Astrocyte (in vitro differentiated cells and primary cell): ENCODE measurements at regions not wholly inside any gene's neighbourhood (a gene's known extent, or its start where the extent isn't known, plus 50 kb on each side); places are given as distances from the start of the nearest gene placed in this dataset.

Experiments used
- CTCF ChIP-seq: IDR thresholded peaks from 2 replicates; pipeline ENCODE4 v1.5.1; 2011; ENCODE audit warnings: low read depth, mild to moderate bottlenecking, inconsistent platforms, low read length, moderate library complexity; ENCODE audit not compliant: insufficient read depth
- EZH2 ChIP-seq: IDR thresholded peaks from 2 replicates; pipeline ENCODE4 v1.6.1; 2012; ENCODE audit warnings: mild to moderate bottlenecking, low read length, inconsistent platforms; ENCODE audit not compliant: insufficient read depth

DNA sequence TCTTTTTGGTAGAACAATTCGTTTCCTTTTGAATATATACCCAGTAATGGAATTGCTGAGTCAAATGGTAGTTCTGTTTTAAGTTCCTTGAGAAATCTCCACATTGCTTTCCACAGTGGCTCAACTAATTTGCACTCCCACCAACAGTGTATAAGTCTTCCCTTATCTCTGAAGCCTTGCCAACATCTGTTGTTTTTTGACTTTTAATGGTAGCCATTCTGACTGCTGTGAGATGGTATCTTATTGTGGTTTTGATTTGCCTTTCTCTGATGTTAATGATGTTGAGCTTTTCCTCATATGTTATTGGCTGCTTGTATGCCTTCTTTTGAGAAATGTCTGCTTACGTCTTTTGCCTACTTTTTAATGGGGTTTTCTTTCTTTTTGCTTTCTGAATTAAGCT is 270.6 kb upstream of the MEIS2 start:
- TF ChIP-seq CTCF (no peak), EZH2 (no peak)
